ACC112 (cell line): ENCODE measurements at regions not wholly inside any gene's neighbourhood (a gene's known extent, or its start where the extent isn't known, plus 50 kb on each side); places are given as distances from the start of the nearest gene placed in this dataset.
A peak's percentile ranks its signal among the peaks of the same experiment; 100 is the strongest.
"Not testable (repeated sequence)": the region's sequence is repeated elsewhere in the genome, so short reads cannot be mapped to it uniquely, and the experiment has no call there.

Experiments
- H2AFZ ChIP-seq: fragments of 200-600 bp; sonication (generic); one replicate; pipeline ENCODE4 v1.6.0; 2017; ENCODE audit warnings: antibody characterized with exemption, low read length; ENCODE audit not compliant: unreplicated experiment
- H3K27ac ChIP-seq: fragments of 200-600 bp; sonication (generic); 2 replicates; pipeline ENCODE4 v1.5.1; 2014; ENCODE audit warnings: low read depth, mild to moderate bottlenecking, antibody characterized with exemption, low read length, moderate library complexity
- H3K27me3 ChIP-seq: fragments of 200-600 bp; sonication (generic); 2 replicates; pipeline ENCODE4 v1.6.1; 2014; ENCODE audit warnings: mild to moderate bottlenecking, antibody characterized with exemption, low read length, moderate library complexity, mixed read lengths; ENCODE audit not compliant: insufficient read depth
- H3K36me3 ChIP-seq: fragments of 200-600 bp; sonication (generic); 2 replicates; pipeline ENCODE4 v1.6.1; 2016; ENCODE audit warnings: mild to moderate bottlenecking, antibody characterized with exemption, low read length, moderate library complexity, mixed read lengths; ENCODE audit not compliant: insufficient read depth
- H3K4me1 ChIP-seq: fragments of 200-600 bp; sonication (generic); one replicate; pipeline ENCODE4 v1.6.1; 2016; ENCODE audit warnings: low read length, mixed read lengths; ENCODE audit not compliant: insufficient read depth, unreplicated experiment, control insufficient read depth
- H3K4me3 ChIP-seq: fragments of 200-600 bp; sonication (generic); 2 replicates; pipeline ENCODE4 v1.5.1; 2014; ENCODE audit warnings: mild to moderate bottlenecking, low read depth, low read length
- H3K79me2 ChIP-seq: fragments of 200-600 bp; sonication (generic); one replicate; pipeline ENCODE4 v1.6.0; 2016; ENCODE audit warnings: low read length; ENCODE audit not compliant: control insufficient read depth, unreplicated experiment, insufficient read depth

- H3K79me2 ChIP-seq, result no peaks in the 10 kb centered on the region
- H3K27ac ChIP-seq, result no peak overlapping the region
- H2AFZ ChIP-seq, result no peak overlapping the region
- H3K36me3 ChIP-seq, result no peaks in the 10 kb centered on the region
- H3K4me1 ChIP-seq, result no peaks in the 10 kb centered on the region
- H3K4me3 ChIP-seq, result no peak overlapping the region
- H3K27me3 ChIP-seq, result no peaks in the 10 kb centered on the region
Measured at GRCh38 chr11:97537407-97538150, 1147.8 kb downstream of the JRKL start.

GRCh38 chr11:97544431-97544830, 1154.6 kb downstream of the JRKL start:
- Histone ChIP-seq H3K79me2 (no peaks in the 10 kb centered on the region), H3K4me3 (no peak overlapping the region), H3K4me1 (peaks cover 9% of the 10 kb centered on the region), H3K27me3 (no peaks in the 10 kb centered on the region), H2AFZ (no peak overlapping the region), H3K36me3 (no peaks in the 10 kb centered on the region), H3K27ac (no peak overlapping the region)

- Histone ChIP-seq H3K27me3 (no peaks in the 10 kb centered on the region), H3K36me3 (no peaks in the 10 kb centered on the region), H2AFZ (no peak overlapping the region), H3K79me2 (no peaks in the 10 kb centered on the region), H3K27ac (no peak overlapping the region), H3K4me3 (no peak overlapping the region), H3K4me1 (peaks cover 9% of the 10 kb centered on the region)
Measured at GRCh38 chr11:97548280-97548679, 1158.5 kb downstream of the JRKL start.

GRCh38 chr11:97557399-97557798, 1167.6 kb downstream of the JRKL start:
- Histone ChIP-seq H3K36me3 (no peaks in the 10 kb centered on the region), H3K4me3 (no peak overlapping the region), H3K27ac (no peak overlapping the region), H2AFZ (no peak overlapping the region), H3K79me2 (no peaks in the 10 kb centered on the region), H3K27me3 (no peaks in the 10 kb centered on the region), H3K4me1 (no peaks in the 10 kb centered on the region)

GRCh38 chr11:97567801-97568200, 1178.0 kb downstream of the JRKL start:
- Histone ChIP-seq H3K4me3 (no peak overlapping the region), H3K27ac (no peak overlapping the region), H3K79me2 (no peaks in the 10 kb centered on the region), H2AFZ (no peak overlapping the region), H3K4me1 (no peaks in the 10 kb centered on the region), H3K36me3 (no peaks in the 10 kb centered on the region), H3K27me3 (no peaks in the 10 kb centered on the region)

GRCh38 chr11:97570636-97571035, 1180.8 kb downstream of the JRKL start:
- no peak overlapping the region for H3K4me3 ChIP-seq
- H3K36me3 ChIP-seq, result no peaks in the 10 kb centered on the region
- no peaks in the 10 kb centered on the region for H3K27me3 ChIP-seq
- no peaks in the 10 kb centered on the region for H3K4me1 ChIP-seq
- H3K27ac ChIP-seq, result no peak overlapping the region
- H2AFZ ChIP-seq, result no peak overlapping the region
- no peaks in the 10 kb centered on the region for H3K79me2 ChIP-seq

- H2AFZ ChIP-seq, H3K4me1 ChIP-seq, H3K27ac ChIP-seq: not testable (repeated sequence)
Measured at GRCh38 chr11:97573771-97574170, 1184.0 kb downstream of the JRKL start.

DNA sequence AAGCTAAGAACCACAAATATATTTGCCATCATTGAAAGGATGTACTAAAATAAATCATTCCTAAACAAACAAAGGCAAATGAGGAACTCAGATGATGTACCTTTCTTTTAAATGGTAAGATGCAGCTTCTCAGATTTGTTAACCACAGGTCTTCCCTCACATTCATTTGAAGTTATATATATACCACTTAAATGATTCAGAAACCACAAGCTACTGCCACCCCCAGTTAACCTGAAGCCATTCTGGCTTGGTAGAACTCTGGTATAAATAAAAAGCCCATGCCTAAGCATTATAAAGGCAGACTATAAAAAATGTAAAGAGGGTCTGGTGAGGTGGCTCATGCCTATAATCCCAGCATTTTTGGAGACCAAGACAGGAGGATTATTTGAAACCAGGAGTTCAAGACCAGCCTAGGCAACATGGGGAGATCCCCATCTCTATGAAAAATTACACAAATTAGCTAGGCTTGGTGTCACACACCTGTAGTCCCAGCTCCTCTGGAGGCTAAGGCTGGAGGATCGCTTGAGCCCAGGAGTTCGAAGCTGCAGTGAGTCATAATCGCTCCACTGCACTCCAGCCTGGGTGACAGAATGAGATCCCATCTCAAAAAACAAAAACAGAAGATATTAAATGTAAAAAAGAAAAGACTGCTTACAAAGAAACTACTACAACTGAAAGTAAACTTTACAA, 1185.3 kb downstream of the JRKL start:
- no peaks in the 10 kb centered on the region for H3K79me2 ChIP-seq
- H3K4me3 ChIP-seq, result no peak overlapping the region
- no peaks in the 10 kb centered on the region for H3K27me3 ChIP-seq
- H3K27ac ChIP-seq, result no peak overlapping the region
- no peaks in the 10 kb centered on the region for H3K4me1 ChIP-seq
- no peaks in the 10 kb centered on the region for H3K36me3 ChIP-seq
- no peak overlapping the region for H2AFZ ChIP-seq

More at GRCh38 chr11:97573771-97574170, 1184.0 kb downstream of the JRKL start:
- not testable (repeated sequence) for H3K27me3 ChIP-seq, H3K36me3 ChIP-seq, H3K4me3 ChIP-seq, H3K79me2 ChIP-seq

- H3K27ac ChIP-seq, result peak overlapping the region; percentile 24; the same call in 1 of the 2 replicates
- H3K4me1 ChIP-seq, result no peaks in the 10 kb centered on the region
- no peaks in the 10 kb centered on the region for H3K27me3 ChIP-seq
- H3K79me2 ChIP-seq, result no peaks in the 10 kb centered on the region
- H2AFZ ChIP-seq, result peak overlapping the region; percentile 52
- no peaks in the 10 kb centered on the region for H3K36me3 ChIP-seq
- no peak overlapping the region for H3K4me3 ChIP-seq
Measured at GRCh38 chr11:97607291-97608000, 1217.6 kb downstream of the JRKL start.

DNA sequence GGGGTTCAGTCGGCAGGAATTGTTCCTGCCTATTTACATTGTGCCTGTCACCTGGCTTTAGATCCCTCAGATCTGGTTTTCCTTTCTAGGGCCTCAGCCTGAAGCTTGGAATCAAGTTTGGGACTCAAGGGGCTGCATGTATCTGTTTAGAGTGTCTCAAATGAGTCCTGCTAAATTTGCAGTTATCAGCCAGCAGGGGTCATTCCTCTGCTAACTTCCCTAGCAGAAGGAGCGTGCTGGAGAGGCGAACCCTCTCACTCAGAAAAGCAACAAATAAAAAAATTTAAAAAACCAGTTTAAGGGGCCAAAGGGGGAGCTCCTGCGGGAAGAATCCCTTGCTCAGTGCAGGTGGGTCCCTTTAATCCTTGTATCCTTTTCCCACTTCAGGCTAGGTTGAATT, 1220.2 kb downstream of the JRKL start:
- Histone ChIP-seq H3K36me3 (no peaks in the 10 kb centered on the region), H3K27me3 (no peaks in the 10 kb centered on the region), H3K79me2 (no peaks in the 10 kb centered on the region), H3K4me3 (no peak overlapping the region), H3K27ac (no peak overlapping the region), H2AFZ (no peak overlapping the region), H3K4me1 (peaks cover 3% of the 10 kb centered on the region)
